ENCODE measurements at regions not wholly inside any gene's neighbourhood (a gene's known extent, or its start where the extent isn't known, plus 50 kb on each side); places are given as distances from the start of the nearest gene placed in this dataset.

DNA sequence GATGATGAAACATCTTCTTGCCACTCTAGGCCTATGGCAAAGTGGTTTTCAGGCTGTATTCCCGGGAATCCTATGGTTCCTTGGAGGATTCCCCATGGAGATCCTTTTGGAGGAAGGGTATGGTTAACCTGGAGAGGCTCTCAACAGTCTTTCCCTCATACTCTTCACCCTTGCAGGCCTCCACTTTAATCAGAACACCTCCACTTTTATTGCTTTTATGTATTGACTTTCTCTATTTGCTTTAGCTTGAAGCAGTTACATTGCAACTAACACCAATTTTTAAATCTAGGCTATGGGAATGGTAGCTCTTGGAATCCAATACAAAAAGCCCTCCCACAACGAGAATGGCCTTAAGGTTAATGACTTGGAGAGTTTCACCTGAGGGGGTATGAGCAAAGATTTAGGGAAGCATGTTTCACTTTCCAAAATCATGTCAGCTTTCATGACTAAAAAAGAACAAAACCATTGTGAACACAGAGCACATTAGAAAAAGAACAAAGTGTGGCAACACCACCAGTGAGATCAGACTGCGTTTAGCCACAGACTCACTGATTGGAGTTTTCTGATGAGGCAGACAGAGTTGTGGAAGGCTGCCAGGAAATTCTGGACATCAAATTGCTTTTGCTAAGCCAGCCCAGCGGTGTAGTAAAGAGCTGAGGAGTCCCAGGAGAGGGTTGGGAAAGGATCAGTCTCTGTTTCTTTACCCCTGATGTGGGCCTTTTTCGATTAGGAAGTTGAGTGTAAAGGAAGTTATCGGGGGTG lies 130.4 kb upstream of the BMPER start:
- TF ChIP-seq CHD1 (IDR thresholded peaks at IDR 0.05; ENCODE audit: low read length) (no peak), ETV5 (CRISPR knock-in tag; IDR thresholded peaks at IDR 0.05; ENCODE audit: low read depth) (no peak), ZNF134 (CRISPR knock-in tag; conservative IDR thresholded peaks at IDR 0.05) (no peak), SMARCB1 (IDR thresholded peaks at IDR 0.05; ENCODE audit: insufficient read length, low read depth) (no peak)
